Activated CD4-positive, alpha-beta memory T cell treated with anti-CD3 and anti-CD28 coated beads, Interleukin-2, amount 10 ng/mL, durations not matched to agents 7 days and 5 days (primary cell): ENCODE measurements at regions not wholly inside any gene's neighbourhood (a gene's known extent, or its start where the extent isn't known, plus 50 kb on each side); places are given as distances from the start of the nearest gene placed in this dataset.
"Not testable (repeated sequence)": the region's sequence is repeated elsewhere in the genome, so short reads cannot be mapped to it uniquely, and the experiment has no call there.

Source experiments
- CTCF ChIA-PET: fragments of 350-600 bp; sonication (Branson Sonifier 250); formaldehyde crosslinking; loops from one replicate; lab custom pipeline; 2021; ENCODE audit warnings: antibody characterized with exemption, inconsistent platforms; lab: Charles Lee
- POLR2A ChIA-PET: fragments of 350-600 bp; sonication (Branson Sonifier 250); formaldehyde crosslinking; loops from one replicate; lab custom pipeline; 2021; ENCODE audit warnings: antibody characterized with exemption; lab: Charles Lee
- DNase-seq: peaks from one replicate; pipeline ENCODE4 v3.0.0-alpha.2; 2020
- H3K27ac Mint-ChIP-seq: one replicate; pipeline ENCODE4 v1.8.0; 2021; ENCODE audit warnings: mild to moderate bottlenecking, mixed read lengths
- H3K27me3 Mint-ChIP-seq: one replicate; pipeline ENCODE4 v1.8.0; 2021; ENCODE audit warnings: mixed read lengths
- H3K36me3 Mint-ChIP-seq: one replicate; pipeline ENCODE4 v1.8.0; 2021; ENCODE audit warnings: low read depth, mixed read lengths
- H3K4me1 Mint-ChIP-seq: one replicate; pipeline ENCODE4 v1.8.0; 2021; ENCODE audit warnings: mixed read lengths
- H3K4me3 Mint-ChIP-seq: one replicate; pipeline ENCODE4 v1.8.0; 2021; ENCODE audit warnings: mild to moderate bottlenecking, mixed read lengths
- H3K9me3 Mint-ChIP-seq: one replicate; pipeline ENCODE4 v1.8.0; 2021; ENCODE audit warnings: mixed read lengths

DNA sequence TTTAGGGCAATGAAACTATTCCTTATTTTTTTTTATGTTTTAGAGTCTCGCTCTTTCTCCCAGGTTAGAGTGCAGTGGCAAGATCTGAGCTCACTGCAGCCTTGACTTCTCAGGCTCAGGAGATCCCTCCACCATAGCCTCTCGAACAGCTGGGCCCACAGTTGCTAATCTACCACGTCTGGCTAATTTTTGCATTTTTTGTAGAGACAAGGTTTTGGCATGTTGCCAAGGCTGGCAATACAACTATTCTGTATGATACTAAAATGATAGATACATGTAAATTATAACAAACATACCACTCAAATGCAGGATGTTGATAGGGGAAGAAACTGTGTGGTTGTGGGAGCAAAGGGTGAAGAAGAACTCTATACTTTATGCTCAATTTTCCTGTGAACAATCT lies 401.3 kb downstream of the ZFHX3 start:
- no peaks in the 10 kb centered on the region for H3K36me3 Mint-ChIP-seq
- CTCF ChIA-PET, result no interaction called here

GRCh38 chr16:72645538-72645937 lies 402.4 kb downstream of the ZFHX3 start:
- H3K4me1 Mint-ChIP-seq, result no peaks in the 10 kb centered on the region
- no peak for DNase-seq
- H3K27me3 Mint-ChIP-seq, result peaks cover 2% of the 10 kb centered on the region
- H3K9me3 Mint-ChIP-seq, result no peaks in the 10 kb centered on the region
- POLR2A ChIA-PET, result no interaction called here
- no peak overlapping the region for H3K4me3 Mint-ChIP-seq
- no peaks in the 10 kb centered on the region for H3K36me3 Mint-ChIP-seq
- no peak overlapping the region for H3K27ac Mint-ChIP-seq
- CTCF ChIA-PET, result no interaction called here

More for the DNA sequence above, 401.3 kb downstream of the ZFHX3 start:
- DNase-seq, result no peak
- Mint-ChIP-seq H3K27ac (no peak overlapping the region), H3K4me1 (no peaks in the 10 kb centered on the region), H3K27me3 (no peaks in the 10 kb centered on the region), H3K9me3 (no peaks in the 10 kb centered on the region), H3K4me3 (no peak overlapping the region)
- POLR2A ChIA-PET, result no interaction called here

DNA sequence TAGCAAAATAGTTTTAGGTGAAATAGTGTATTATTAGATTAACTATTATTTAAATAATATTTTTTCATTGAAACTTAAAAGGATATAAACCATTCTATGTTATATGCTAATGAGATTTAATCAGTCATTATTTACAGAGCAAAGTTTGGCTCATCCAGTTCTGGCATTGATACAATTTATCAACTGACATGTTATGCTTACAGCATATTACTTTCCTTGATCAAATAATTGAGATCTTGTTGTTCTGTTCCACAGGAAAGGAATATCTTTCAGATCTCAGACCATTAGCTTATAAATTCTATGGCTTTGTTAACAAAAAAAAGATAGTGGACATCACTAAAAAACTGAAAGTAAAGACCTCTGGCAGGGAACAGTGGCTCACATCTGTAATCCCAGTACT lies 403.0 kb downstream of the ZFHX3 start:
- no peaks in the 10 kb centered on the region for H3K4me1 Mint-ChIP-seq
- H3K36me3 Mint-ChIP-seq, result no peaks in the 10 kb centered on the region
- H3K4me3 Mint-ChIP-seq, result no peak overlapping the region
- H3K27me3 Mint-ChIP-seq, result peaks cover 2% of the 10 kb centered on the region
- no peaks in the 10 kb centered on the region for H3K9me3 Mint-ChIP-seq
- no peak overlapping the region for H3K27ac Mint-ChIP-seq
- CTCF ChIA-PET, result no interaction called here
- no peak for DNase-seq
- POLR2A ChIA-PET, result interaction anchor here (0.6 kb wide), 1 partner anchor 48 kb away, joined by 3 read pairs; no protein-coding TSS in a partner anchor

DNA sequence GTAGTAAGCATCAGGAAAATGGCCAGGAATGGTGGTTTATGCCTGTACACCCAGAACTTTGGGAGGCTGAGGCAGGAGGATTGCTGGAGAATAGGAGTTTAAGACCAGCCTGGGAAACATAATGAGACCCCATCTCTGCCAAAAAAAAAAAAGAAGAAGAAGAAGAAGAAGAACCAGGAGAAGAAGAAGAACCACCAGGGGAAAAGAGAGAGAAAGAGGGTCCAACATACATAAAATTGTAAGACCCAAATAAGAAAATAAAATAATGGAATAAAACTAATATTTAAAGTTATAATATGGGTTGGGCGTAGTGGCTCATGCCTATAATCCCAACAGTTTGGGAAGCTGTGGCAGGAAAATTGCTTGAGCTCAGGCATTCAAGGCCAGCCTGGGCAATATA lies 408.4 kb downstream of the ZFHX3 start:
- POLR2A ChIA-PET, result no interaction called here
- CTCF ChIA-PET, result no interaction called here
- peaks cover 2% of the 10 kb centered on the region for H3K27me3 Mint-ChIP-seq

GRCh38 chr16:72637306-72637705 lies 410.6 kb downstream of the ZFHX3 start:
- Mint-ChIP-seq H3K36me3 (peaks cover 3% of the 10 kb centered on the region), H3K27me3 (peaks cover 2% of the 10 kb centered on the region), H3K4me1 (peaks cover 2% of the 10 kb centered on the region), H3K4me3 (no peak overlapping the region), H3K27ac (no peak overlapping the region), H3K9me3 (peaks cover 9% of the 10 kb centered on the region)
- POLR2A ChIA-PET, result no interaction called here
- CTCF ChIA-PET, result no interaction called here
- DNase-seq, result no peak

More for the DNA sequence above, 408.4 kb downstream of the ZFHX3 start:
- H3K4me1 Mint-ChIP-seq, result peaks cover 2% of the 10 kb centered on the region
- peaks cover 3% of the 10 kb centered on the region for H3K36me3 Mint-ChIP-seq
- H3K27ac Mint-ChIP-seq, result no peak overlapping the region
- H3K9me3 Mint-ChIP-seq, result peaks cover 7% of the 10 kb centered on the region
- DNase-seq, result no peak
- H3K4me3 Mint-ChIP-seq, result no peak overlapping the region

DNA sequence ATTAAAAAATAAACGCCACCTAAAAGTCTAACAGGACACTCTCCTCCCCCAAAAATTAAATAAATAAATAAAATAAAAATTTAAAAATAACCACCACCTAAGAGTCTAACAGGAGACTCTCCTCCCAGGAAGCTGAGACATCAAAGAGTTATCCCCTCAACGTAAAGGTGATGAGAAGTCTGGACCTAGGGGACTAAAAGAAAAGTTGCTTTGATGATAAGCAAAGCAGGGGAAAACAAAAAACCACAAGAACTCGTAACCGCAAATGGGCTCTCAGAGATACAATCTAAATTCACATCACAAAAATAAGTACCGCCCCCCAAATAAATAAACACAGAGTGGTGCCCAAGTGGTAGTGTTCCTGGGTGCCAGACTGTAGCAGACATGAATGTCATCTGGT lies 412.2 kb downstream of the ZFHX3 start:
- ChIA-PET POLR2A (no interaction called here), CTCF (no interaction called here)
- H3K4me1 Mint-ChIP-seq, result peaks cover 2% of the 10 kb centered on the region
- peaks cover 3% of the 10 kb centered on the region for H3K36me3 Mint-ChIP-seq
- H3K27me3 Mint-ChIP-seq, result no peaks in the 10 kb centered on the region
- DNase-seq, result no peak
- no peak overlapping the region for H3K4me3 Mint-ChIP-seq
- H3K9me3 Mint-ChIP-seq, result peaks cover 9% of the 10 kb centered on the region
- no peak overlapping the region for H3K27ac Mint-ChIP-seq

- DNase-seq, result no peak
- H3K9me3 Mint-ChIP-seq, result peaks cover 9% of the 10 kb centered on the region
- no peak overlapping the region for H3K27ac Mint-ChIP-seq
- H3K4me3 Mint-ChIP-seq, result no peak overlapping the region
- ChIA-PET POLR2A (no interaction called here), CTCF (no interaction called here)
- H3K36me3 Mint-ChIP-seq, result peaks cover 3% of the 10 kb centered on the region
- no peaks in the 10 kb centered on the region for H3K27me3 Mint-ChIP-seq
- peaks cover 2% of the 10 kb centered on the region for H3K4me1 Mint-ChIP-seq
These were observed 412.8 kb downstream of the ZFHX3 start for GRCh38 chr16:72635104-72635503.

DNA sequence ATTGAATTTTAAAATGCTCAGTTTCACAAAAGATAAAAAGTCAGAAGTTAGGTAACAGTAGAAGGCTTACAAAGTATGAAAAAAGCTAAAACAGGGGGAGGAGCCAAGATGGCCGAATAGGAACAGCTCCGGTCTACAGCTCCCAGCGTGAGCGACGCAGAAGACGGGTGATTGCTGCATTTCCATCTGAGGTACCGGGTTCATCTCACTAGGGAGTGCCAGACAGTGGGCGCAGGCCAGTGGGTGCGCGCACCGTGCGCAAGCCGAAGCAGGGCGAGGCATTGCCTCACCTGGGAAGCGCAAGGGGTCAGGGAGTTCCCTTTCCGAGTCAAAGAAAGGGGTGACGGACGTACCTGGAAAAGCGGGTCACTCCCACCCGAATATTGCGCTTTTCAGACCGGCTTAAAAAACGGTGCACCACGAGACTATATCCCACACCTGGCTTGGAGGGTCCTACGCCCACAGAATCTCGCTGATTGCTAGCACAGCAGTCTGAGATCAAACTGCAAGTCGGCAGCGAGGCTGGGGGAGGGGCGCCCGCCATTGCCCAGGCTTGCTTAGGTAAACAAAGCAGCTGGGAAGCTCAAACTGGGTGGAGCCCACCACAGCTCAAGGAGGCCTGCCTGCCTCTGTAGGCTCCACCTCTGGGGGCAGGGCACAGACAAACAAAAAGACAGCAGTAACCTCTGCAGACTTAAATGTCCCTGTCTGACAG lies 420.6 kb downstream of the ZFHX3 start:
- H3K4me3 Mint-ChIP-seq, H3K4me1 Mint-ChIP-seq, CTCF ChIA-PET, H3K9me3 Mint-ChIP-seq, H3K36me3 Mint-ChIP-seq, H3K27ac Mint-ChIP-seq, POLR2A ChIA-PET, H3K27me3 Mint-ChIP-seq, DNase-seq: not testable (repeated sequence)

GRCh38 chr16:72626623-72627022 lies 421.3 kb downstream of the ZFHX3 start:
- Mint-ChIP-seq H3K27ac (no peak overlapping the region), H3K9me3 (peaks cover 7% of the 10 kb centered on the region), H3K4me3 (no peak overlapping the region), H3K27me3 (no peaks in the 10 kb centered on the region), H3K36me3 (no peaks in the 10 kb centered on the region), H3K4me1 (no peaks in the 10 kb centered on the region)
- ChIA-PET POLR2A (no interaction called here), CTCF (no interaction called here)
- no peak for DNase-seq

- peaks cover 3% of the 10 kb centered on the region for H3K9me3 Mint-ChIP-seq
- POLR2A ChIA-PET, result no interaction called here
- H3K27ac Mint-ChIP-seq, result no peak overlapping the region
- no peaks in the 10 kb centered on the region for H3K36me3 Mint-ChIP-seq
- no peak for DNase-seq
- no peak overlapping the region for H3K4me3 Mint-ChIP-seq
- H3K27me3 Mint-ChIP-seq, result no peaks in the 10 kb centered on the region
- CTCF ChIA-PET, result no interaction called here
- no peaks in the 10 kb centered on the region for H3K4me1 Mint-ChIP-seq
These were observed 426.3 kb downstream of the ZFHX3 start for GRCh38 chr16:72621651-72622050.

DNA sequence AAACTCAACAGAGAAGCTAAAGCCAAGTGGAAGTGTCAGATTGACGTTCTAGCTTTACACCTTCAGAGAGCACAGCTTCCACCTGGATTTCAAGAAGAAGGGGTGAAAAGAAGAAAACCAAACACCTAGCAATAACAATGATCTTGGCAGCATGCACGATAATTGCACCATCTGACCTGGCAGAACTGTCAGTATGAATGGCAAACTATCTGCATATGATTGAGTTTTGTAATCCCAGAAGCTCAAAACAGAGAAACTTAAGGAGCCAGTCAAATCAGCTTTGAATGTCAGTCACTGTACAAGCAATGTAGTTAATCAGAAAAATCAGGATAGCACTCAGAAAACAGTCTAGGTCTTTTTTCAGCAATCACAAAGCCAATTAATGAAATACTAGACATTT lies 427.1 kb downstream of the ZFHX3 start:
- Mint-ChIP-seq H3K36me3 (no peaks in the 10 kb centered on the region), H3K9me3 (peaks cover 2% of the 10 kb centered on the region), H3K27ac (no peak overlapping the region), H3K27me3 (no peaks in the 10 kb centered on the region), H3K4me1 (no peaks in the 10 kb centered on the region), H3K4me3 (no peak overlapping the region)
- ChIA-PET CTCF (no interaction called here), POLR2A (no interaction called here)
- DNase-seq, result no peak

DNA sequence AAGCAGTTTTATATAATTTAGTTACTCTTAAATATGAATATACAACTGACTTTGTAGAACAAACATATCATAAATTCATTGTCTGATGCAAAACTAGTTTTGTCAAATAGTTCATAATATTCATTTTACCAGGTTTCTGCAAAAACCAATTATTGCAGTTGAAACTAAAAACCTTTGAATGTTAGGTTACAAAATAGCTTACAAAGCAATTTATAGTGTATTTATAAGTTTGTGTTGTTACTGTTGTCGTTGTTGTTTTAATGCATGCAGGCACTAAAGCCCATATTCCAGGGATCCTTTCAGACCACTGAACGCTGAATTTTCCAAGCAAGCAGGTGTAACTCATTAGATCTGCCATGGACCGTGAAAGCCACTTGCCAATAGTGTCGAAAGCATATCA lies 427.6 kb downstream of the ZFHX3 start:
- ChIA-PET POLR2A (no interaction called here), CTCF (no interaction called here)
- no peaks in the 10 kb centered on the region for H3K36me3 Mint-ChIP-seq
- H3K4me3 Mint-ChIP-seq, result no peak overlapping the region
- DNase-seq, result no peak
- H3K9me3 Mint-ChIP-seq, result peaks cover 2% of the 10 kb centered on the region
- no peak overlapping the region for H3K27ac Mint-ChIP-seq
- H3K4me1 Mint-ChIP-seq, result no peaks in the 10 kb centered on the region
- H3K27me3 Mint-ChIP-seq, result no peaks in the 10 kb centered on the region

GRCh38 chr16:72615856-72616255 lies 432.1 kb downstream of the ZFHX3 start:
- POLR2A ChIA-PET, result interaction anchor here (1.4 kb wide), 1 partner anchor 49 kb away, joined by 3 read pairs; no protein-coding TSS in a partner anchor
- DNase-seq, result no peak
- Mint-ChIP-seq H3K27ac (no peak overlapping the region), H3K4me3 (no peak overlapping the region), H3K27me3 (no peaks in the 10 kb centered on the region), H3K36me3 (no peaks in the 10 kb centered on the region), H3K9me3 (no peaks in the 10 kb centered on the region), H3K4me1 (no peaks in the 10 kb centered on the region)
- CTCF ChIA-PET, result no interaction called here

DNA sequence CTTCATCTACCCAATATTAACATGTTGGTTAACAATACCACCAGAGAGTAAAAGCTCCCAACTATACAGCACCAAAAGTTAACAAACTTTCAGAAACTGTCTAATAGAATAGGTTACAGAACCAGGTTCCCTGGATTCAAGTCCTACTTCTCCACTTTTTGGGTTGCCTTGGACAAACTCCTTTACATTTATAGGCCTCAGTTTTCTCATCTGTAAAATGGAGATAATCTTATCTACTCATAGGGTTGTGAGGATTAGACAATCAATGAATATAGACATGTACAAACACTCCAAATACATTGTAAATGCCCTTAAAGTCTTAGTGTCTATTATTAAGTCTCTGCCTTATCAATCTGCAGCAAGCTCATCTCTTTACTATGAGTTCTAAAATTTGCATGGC lies 435.2 kb downstream of the ZFHX3 start:
- H3K4me3 Mint-ChIP-seq, result no peak overlapping the region
- POLR2A ChIA-PET, result no interaction called here
- CTCF ChIA-PET, result no interaction called here
- no peaks in the 10 kb centered on the region for H3K4me1 Mint-ChIP-seq
- no peak for DNase-seq
- H3K36me3 Mint-ChIP-seq, result no peaks in the 10 kb centered on the region
- no peak overlapping the region for H3K27ac Mint-ChIP-seq
- H3K9me3 Mint-ChIP-seq, result no peaks in the 10 kb centered on the region
- no peaks in the 10 kb centered on the region for H3K27me3 Mint-ChIP-seq
